Loucy (cell line): ENCODE measurements at regions not wholly inside any gene's neighbourhood (a gene's known extent, or its start where the extent isn't known, plus 50 kb on each side); places are given as distances from the start of the nearest gene placed in this dataset.

Experiments
- H2AFZ ChIP-seq: fragments of 200-600 bp; sonication (generic); 2 replicates; pipeline ENCODE4 v1.6.0; 2016; ENCODE audit warnings: antibody characterized with exemption, mild to moderate bottlenecking, low read length, moderate library complexity
- H3F3A ChIP-seq: fragments of 200-600 bp; 2 replicates; pipeline ENCODE4 v1.6.0; 2016; ENCODE audit warnings: antibody characterized with exemption, low read depth, mild to moderate bottlenecking
- H3K27me3 ChIP-seq: fragments of 200-600 bp; sonication (generic); 2 replicates; pipeline ENCODE4 v1.6.1; 2014; ENCODE audit warnings: low read length, mild to moderate bottlenecking; ENCODE audit not compliant: insufficient read depth, poor library complexity, severe bottlenecking
- H3K36me3 ChIP-seq: fragments of 200-600 bp; sonication (generic); 2 replicates; pipeline ENCODE4 v1.6.1; 2016; ENCODE audit warnings: low read length; ENCODE audit not compliant: insufficient read depth
- H3K4me1 ChIP-seq: fragments of 200-600 bp; sonication (generic); 2 replicates; pipeline ENCODE4 v1.5.1; 2014; ENCODE audit warnings: low read length, mild to moderate bottlenecking; ENCODE audit not compliant: insufficient read depth, poor library complexity, severe bottlenecking
- H3K4me2 ChIP-seq: fragments of 200-600 bp; sonication (generic); 2 replicates; pipeline ENCODE4 v1.6.0; 2014; ENCODE audit warnings: antibody characterized with exemption, low read length, low read depth, mild to moderate bottlenecking; ENCODE audit not compliant: poor library complexity, severe bottlenecking
- H3K4me3 ChIP-seq: fragments of 200-600 bp; sonication (generic); 2 replicates; pipeline ENCODE4 v1.5.1; 2014; ENCODE audit warnings: low read length, mild to moderate bottlenecking, mixed read lengths; ENCODE audit not compliant: poor library complexity, severe bottlenecking
- H3K79me2 ChIP-seq: fragments of 200-600 bp; sonication (generic); 2 replicates; pipeline ENCODE4 v1.6.1; 2014; ENCODE audit warnings: low read length; ENCODE audit not compliant: insufficient read depth
- H3K9ac ChIP-seq: fragments of 200-600 bp; sonication (generic); 2 replicates; pipeline ENCODE4 v1.6.0; 2014; ENCODE audit warnings: mild to moderate bottlenecking, low read depth, low read length, moderate library complexity; ENCODE audit not compliant: poor library complexity, severe bottlenecking
- H3K9me2 ChIP-seq: fragments of 200-600 bp; sonication (generic); replicated peaks from 2 replicates; pipeline ENCODE4 v1.6.1; 2016; ENCODE audit warnings: low read depth, low read length, mixed read lengths
- H3K9me3 ChIP-seq: fragments of 200-600 bp; sonication (generic); 2 replicates; pipeline ENCODE4 v1.6.1; 2014; ENCODE audit warnings: mild to moderate bottlenecking, antibody characterized with exemption, low read length, low read depth; ENCODE audit not compliant: insufficient read depth
- H4K20me1 ChIP-seq: fragments of 200-600 bp; sonication (generic); 2 replicates; pipeline ENCODE4 v1.6.0; 2014; ENCODE audit warnings: antibody characterized with exemption, low read length, mild to moderate bottlenecking; ENCODE audit not compliant: insufficient read depth, poor library complexity, severe bottlenecking
- CTCF ChIP-seq: fragments of 200-600 bp; sonication (generic); conservative IDR thresholded peaks from 2 replicates; pipeline ENCODE4 v1.5.1; 2014; ENCODE audit warnings: mild to moderate bottlenecking, antibody characterized with exemption, low read length
- EZH2phosphoT487 ChIP-seq: fragments of 200-600 bp; IDR thresholded peaks from 2 replicates; pipeline ENCODE4 v1.6.1; 2018; ENCODE audit warnings: antibody characterized with exemption, mild to moderate bottlenecking, moderate library complexity, borderline replicate concordance

GRCh38 chr6:67886036-67886707 is 748.9 kb upstream of the ADGRB3 start:
- H3K4me1 ChIP-seq: no peaks in the 10 kb centered on the region
- H3F3A ChIP-seq: no peaks in the 10 kb centered on the region
- H3K9me2 ChIP-seq: no peaks in the 10 kb centered on the region
- H3K4me3 ChIP-seq: no peak overlapping the region
- no peak overlapping the region for H3K9ac ChIP-seq
- no peak for TF ChIP-seq EZH2phosphoT487
- no peak for TF ChIP-seq CTCF
- H2AFZ ChIP-seq: no peak overlapping the region
- H3K79me2 ChIP-seq: no peaks in the 10 kb centered on the region
- H3K27me3 ChIP-seq: no peaks in the 10 kb centered on the region
- no peak overlapping the region for H3K4me2 ChIP-seq
- H3K36me3 ChIP-seq: no peaks in the 10 kb centered on the region
- peaks cover 6% of the 10 kb centered on the region; the same call in 1 of the 2 replicates for H3K9me3 ChIP-seq
- no peaks in the 10 kb centered on the region for H4K20me1 ChIP-seq

- H2AFZ ChIP-seq: no peak overlapping the region
- no peak overlapping the region for H3K4me2 ChIP-seq
- H3K36me3 ChIP-seq: no peaks in the 10 kb centered on the region
- H3K9me3 ChIP-seq: peaks cover 6% of the 10 kb centered on the region; the same call in 1 of the 2 replicates
- H4K20me1 ChIP-seq: no peaks in the 10 kb centered on the region
- no peak overlapping the region for H3K4me3 ChIP-seq
- H3K9me2 ChIP-seq: no peaks in the 10 kb centered on the region
- no peaks in the 10 kb centered on the region for H3F3A ChIP-seq
- H3K9ac ChIP-seq: no peak overlapping the region
- H3K79me2 ChIP-seq: no peaks in the 10 kb centered on the region
- H3K4me1 ChIP-seq: no peaks in the 10 kb centered on the region
- TF ChIP-seq EZH2phosphoT487: no peak
- TF ChIP-seq CTCF: no peak
- H3K27me3 ChIP-seq: no peaks in the 10 kb centered on the region
These were observed 749.7 kb upstream of the ADGRB3 start for GRCh38 chr6:67885081-67886033.

GRCh38 chr6:67884442-67884841 is 750.6 kb upstream of the ADGRB3 start:
- TF ChIP-seq EZH2phosphoT487 (no peak), CTCF (no peak)
- Histone ChIP-seq H2AFZ (no peak overlapping the region), H3K79me2 (no peaks in the 10 kb centered on the region), H3K36me3 (no peaks in the 10 kb centered on the region), H3K9me3 (peaks cover 6% of the 10 kb centered on the region; the same call in 1 of the 2 replicates), H3K4me1 (no peaks in the 10 kb centered on the region), H4K20me1 (no peaks in the 10 kb centered on the region), H3K4me2 (no peak overlapping the region), H3K9me2 (no peaks in the 10 kb centered on the region), H3F3A (no peaks in the 10 kb centered on the region), H3K27me3 (no peaks in the 10 kb centered on the region), H3K4me3 (no peak overlapping the region), H3K9ac (no peak overlapping the region)
